AG04450 (cell line): ENCODE measurements at regions not wholly inside any gene's neighbourhood (a gene's known extent, or its start where the extent isn't known, plus 50 kb on each side); places are given as distances from the start of the nearest gene placed in this dataset.
A peak's percentile ranks its signal among the peaks of the same experiment; 100 is the strongest.

Source experiments
- CTCF ChIA-PET: fragments of 300-600, 350-600 bp; formaldehyde crosslinking; extraction: SDS; loops from one replicate; lab custom pipeline; 2022; ENCODE audit warnings: antibody characterized with exemption, inconsistent platforms; lab: Charles Lee
- POLR2A ChIA-PET: fragments of 350-600 bp; formaldehyde crosslinking; extraction: SDS; loops from one replicate; lab custom pipeline; 2021; ENCODE audit warnings: antibody characterized with exemption, inconsistent platforms; lab: Yijun Ruan, JAX
- DNase-seq: peaks from one replicate; pipeline ENCODE4 v3.0.0-alpha.2; 2011; ENCODE audit warnings: low read depth, low spot score
- H3K27ac ChIP-seq: one replicate; pipeline ENCODE4 v1.5.1; 2012; ENCODE audit warnings: low read depth, low read length, control low read depth
- H3K27me3 ChIP-seq: one replicate; pipeline ENCODE4 v1.6.0; 2012; ENCODE audit warnings: low read length; ENCODE audit not compliant: control insufficient read depth, insufficient read depth
- H3K4me3 ChIP-seq: 2 replicates; pipeline ENCODE4 v1.5.1; 2011; ENCODE audit warnings: mild to moderate bottlenecking, low read depth, low read length, control low read depth
- H3K9me3 ChIP-seq: 2 replicates; pipeline ENCODE4 v1.5.1; 2012; ENCODE audit warnings: low read length; ENCODE audit not compliant: control insufficient read depth, insufficient read depth
- TF ChIP-seq, protein P1 (sequence below): IDR thresholded peaks from 2 replicates; pipeline ENCODE4 v1.5.1; 2011; ENCODE audit warnings: low read depth, low read length, control low read depth, inconsistent platforms

GRCh38 chr1:182143825-182144645 lies 82.5 kb upstream of the ZNF648 start:
- CTCF ChIA-PET, result interaction anchor here (0.6 to 11.2 kb wide), 47 partner anchors 8 to 443 kb away, joined by 3 to 536 read pairs (median 4); partner anchors contain the start of genes GLUL and TEDDM1

DNA sequence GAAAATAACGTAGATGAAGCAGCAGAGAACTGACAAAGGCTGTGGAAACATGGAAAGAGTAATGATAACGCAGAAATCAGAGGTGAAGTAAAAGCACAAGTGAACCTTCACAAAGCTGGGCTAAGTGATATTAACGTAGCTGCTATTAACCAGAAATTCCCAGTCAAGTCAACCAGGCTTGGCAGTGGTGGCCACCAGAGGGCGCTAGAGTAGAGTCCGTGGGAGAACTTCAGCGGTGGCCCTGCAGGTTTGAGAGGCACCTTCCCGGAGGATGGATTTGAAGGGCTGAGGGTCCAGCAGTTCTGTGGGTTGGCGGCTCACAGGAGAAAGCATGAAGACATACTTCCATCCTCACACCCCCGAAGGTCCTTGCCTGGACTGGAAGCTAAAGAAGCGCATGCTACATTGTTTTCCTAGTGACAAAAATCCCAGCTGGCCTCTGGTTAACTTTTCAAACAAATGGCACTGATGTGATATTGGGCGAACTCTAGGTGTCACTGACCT lies 81.7 kb upstream of the ZNF648 start:
- Histone ChIP-seq H3K27me3 (peaks cover 3% of the 10 kb centered on the region), H3K27ac (no peak overlapping the region), H3K4me3 (no peak overlapping the region), H3K9me3 (no peaks in the 10 kb centered on the region)
- TF ChIP-seq, protein P1, sequence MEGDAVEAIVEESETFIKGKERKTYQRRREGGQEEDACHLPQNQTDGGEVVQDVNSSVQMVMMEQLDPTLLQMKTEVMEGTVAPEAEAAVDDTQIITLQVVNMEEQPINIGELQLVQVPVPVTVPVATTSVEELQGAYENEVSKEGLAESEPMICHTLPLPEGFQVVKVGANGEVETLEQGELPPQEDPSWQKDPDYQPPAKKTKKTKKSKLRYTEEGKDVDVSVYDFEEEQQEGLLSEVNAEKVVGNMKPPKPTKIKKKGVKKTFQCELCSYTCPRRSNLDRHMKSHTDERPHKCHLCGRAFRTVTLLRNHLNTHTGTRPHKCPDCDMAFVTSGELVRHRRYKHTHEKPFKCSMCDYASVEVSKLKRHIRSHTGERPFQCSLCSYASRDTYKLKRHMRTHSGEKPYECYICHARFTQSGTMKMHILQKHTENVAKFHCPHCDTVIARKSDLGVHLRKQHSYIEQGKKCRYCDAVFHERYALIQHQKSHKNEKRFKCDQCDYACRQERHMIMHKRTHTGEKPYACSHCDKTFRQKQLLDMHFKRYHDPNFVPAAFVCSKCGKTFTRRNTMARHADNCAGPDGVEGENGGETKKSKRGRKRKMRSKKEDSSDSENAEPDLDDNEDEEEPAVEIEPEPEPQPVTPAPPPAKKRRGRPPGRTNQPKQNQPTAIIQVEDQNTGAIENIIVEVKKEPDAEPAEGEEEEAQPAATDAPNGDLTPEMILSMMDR, result peak; percentile 94
- peak; percentile 51 for DNase-seq
- ChIA-PET CTCF (interaction anchor here (0.6 to 11.2 kb wide), 52 partner anchors 8 to 1593 kb away, joined by 3 to 536 read pairs (median 4); partner anchors contain the start of genes GLUL and TEDDM1), POLR2A (interaction anchor here (0.9 to 3.5 kb wide), 3 partner anchors 247 to 253 kb away, joined by 3 to 17 read pairs (median 5); partner anchors contain the start of gene GLUL)

More at GRCh38 chr1:182143825-182144645, 82.5 kb upstream of the ZNF648 start:
- no peak overlapping the region for H3K4me3 ChIP-seq
- TF ChIP-seq, protein P1, result no peak
- POLR2A ChIA-PET, result interaction anchor here (0.7 to 3.5 kb wide), 3 partner anchors 248 to 949 kb away, joined by 3 to 17 read pairs (median 5); partner anchors contain the start of gene GLUL
- no peaks in the 10 kb centered on the region for H3K9me3 ChIP-seq
- no peak for DNase-seq
- peaks cover 3% of the 10 kb centered on the region for H3K27me3 ChIP-seq
- no peak overlapping the region for H3K27ac ChIP-seq

- ChIA-PET CTCF (interaction anchor here (0.6 to 11.2 kb wide), 35 partner anchors 9 to 1593 kb away, joined by 3 to 536 read pairs (median 5); partner anchors contain the start of genes GLUL and TEDDM1), POLR2A (interaction anchor here (0.9 to 3.5 kb wide), 3 partner anchors 248 to 253 kb away, joined by 3 to 17 read pairs (median 5); partner anchors contain the start of gene GLUL)
- Histone ChIP-seq H3K27me3 (peaks cover 3% of the 10 kb centered on the region), H3K27ac (no peak overlapping the region), H3K4me3 (no peak overlapping the region), H3K9me3 (no peaks in the 10 kb centered on the region)
- TF ChIP-seq, protein P1, result no peak
- no peak for DNase-seq
These were observed 81.1 kb upstream of the ZNF648 start for GRCh38 chr1:182142621-182143020.

- DNase-seq, result no peak
- TF ChIP-seq, protein P1, result no peak
- peaks cover 3% of the 10 kb centered on the region for H3K27me3 ChIP-seq
- H3K27ac ChIP-seq, result no peak overlapping the region
- no peak overlapping the region for H3K4me3 ChIP-seq
- CTCF ChIA-PET, result interaction anchor here (0.6 to 11.2 kb wide), 4 partner anchors 11 to 1060 kb away, joined by 3 to 536 read pairs (median 6); partner anchors contain the start of genes GLUL and TEDDM1
- POLR2A ChIA-PET, result no interaction called here
- H3K9me3 ChIP-seq, result no peaks in the 10 kb centered on the region
These were observed 79.5 kb upstream of the ZNF648 start for GRCh38 chr1:182141040-182141439.
